ENCODE measurements at regions not wholly inside any gene's neighbourhood (a gene's known extent, or its start where the extent isn't known, plus 50 kb on each side); places are given as distances from the start of the nearest gene placed in this dataset.

DNA sequence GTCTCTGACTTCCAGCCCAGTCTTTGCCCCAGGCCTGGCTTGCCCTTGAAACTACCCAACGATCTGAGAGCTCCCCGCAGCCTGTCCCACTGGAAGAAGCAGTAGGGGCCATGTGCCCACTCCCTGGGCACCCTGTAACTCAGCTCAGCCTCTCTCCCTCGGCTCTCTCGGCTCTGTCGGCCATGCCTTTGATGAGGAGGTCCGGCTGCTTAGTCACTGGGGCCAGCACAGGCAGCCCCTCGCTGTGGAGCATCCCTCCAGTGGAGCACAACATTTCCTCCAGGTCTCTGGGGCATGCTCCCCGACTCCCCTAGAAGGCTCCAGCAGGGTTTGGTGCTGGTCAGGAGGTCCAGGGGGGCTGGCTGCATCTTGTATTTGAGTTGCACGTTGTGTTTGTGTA lies 83.3 kb upstream of the DISP3 start:
- no peak for TF ChIP-seq GATA2 (IDR thresholded peaks at IDR 0.05; ENCODE audit: low read depth, low read length)
- no peak for TF ChIP-seq GATA3 (IDR thresholded peaks at IDR 0.05; ENCODE audit: low read depth, low read length)

Measured in SH-SY5Y (cell line).